Endothelial cell (in vitro differentiated cells): ENCODE measurements at regions not wholly inside any gene's neighbourhood (a gene's known extent, or its start where the extent isn't known, plus 50 kb on each side); places are given as distances from the start of the nearest gene placed in this dataset.

Experiments
- DNase-seq: peaks from one replicate; pipeline ENCODE4 v3.0.0; 2021; ENCODE audit warnings: low spot score
- H3K27ac Mint-ChIP-seq: one replicate; pipeline ENCODE4 v1.8.0; 2021; ENCODE audit warnings: mixed read lengths, inconsistent platforms; ENCODE audit not compliant: unreplicated experiment
- H3K27me3 Mint-ChIP-seq: one replicate; pipeline ENCODE4 v1.8.0; 2021; ENCODE audit warnings: mild to moderate bottlenecking, moderate library complexity, mixed read lengths, inconsistent platforms; ENCODE audit not compliant: unreplicated experiment
- H3K36me3 Mint-ChIP-seq: one replicate; pipeline ENCODE4 v1.8.0; 2021; ENCODE audit warnings: mild to moderate bottlenecking, low read depth, mixed read lengths, inconsistent platforms; ENCODE audit not compliant: unreplicated experiment
- H3K4me1 Mint-ChIP-seq: one replicate; pipeline ENCODE4 v1.8.0; 2021; ENCODE audit warnings: mild to moderate bottlenecking, mixed read lengths, inconsistent platforms; ENCODE audit not compliant: unreplicated experiment
- H3K4me3 Mint-ChIP-seq: one replicate; pipeline ENCODE4 v1.8.0; 2021; ENCODE audit warnings: mild to moderate bottlenecking, mixed read lengths, inconsistent platforms; ENCODE audit not compliant: unreplicated experiment
- H3K9me3 Mint-ChIP-seq: one replicate; pipeline ENCODE4 v1.8.0; 2021; ENCODE audit warnings: mixed read lengths, inconsistent platforms; ENCODE audit not compliant: unreplicated experiment
- TF ChIP-seq, protein P1 (sequence below): fragments of 200-600 bp; sonication (generic); IDR thresholded peaks from one replicate; pipeline ENCODE4 v1.5.0; 2021; ENCODE audit warnings: antibody characterized with exemption; ENCODE audit not compliant: unreplicated experiment

DNA sequence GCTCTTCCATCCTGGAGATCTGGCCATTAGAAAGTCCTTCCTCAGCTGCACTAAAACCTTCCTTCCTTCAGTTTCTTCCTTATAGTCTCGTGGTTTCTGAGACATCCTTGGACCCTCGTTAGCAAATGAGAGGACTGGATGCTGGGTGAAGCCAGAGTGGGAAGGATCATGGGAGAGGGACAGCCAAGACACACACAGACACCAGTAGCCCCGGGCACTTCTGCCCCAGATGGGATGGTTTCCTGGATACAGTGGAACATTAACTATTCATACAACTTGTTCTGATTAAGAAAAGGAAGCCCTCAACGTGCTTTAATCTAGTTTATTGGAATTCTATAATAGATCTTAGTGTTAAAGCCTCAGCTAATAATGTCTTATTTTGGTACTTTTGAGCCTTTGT, 125.5 kb downstream of the SEC61B start:
- no peak for DNase-seq
- Mint-ChIP-seq H3K36me3 (no peaks in the 10 kb centered on the region), H3K27ac (no peak overlapping the region), H3K4me3 (no peak overlapping the region), H3K4me1 (peaks cover 9% of the 10 kb centered on the region), H3K9me3 (no peaks in the 10 kb centered on the region), H3K27me3 (peaks cover 4% of the 10 kb centered on the region)
- TF ChIP-seq, protein P1, sequence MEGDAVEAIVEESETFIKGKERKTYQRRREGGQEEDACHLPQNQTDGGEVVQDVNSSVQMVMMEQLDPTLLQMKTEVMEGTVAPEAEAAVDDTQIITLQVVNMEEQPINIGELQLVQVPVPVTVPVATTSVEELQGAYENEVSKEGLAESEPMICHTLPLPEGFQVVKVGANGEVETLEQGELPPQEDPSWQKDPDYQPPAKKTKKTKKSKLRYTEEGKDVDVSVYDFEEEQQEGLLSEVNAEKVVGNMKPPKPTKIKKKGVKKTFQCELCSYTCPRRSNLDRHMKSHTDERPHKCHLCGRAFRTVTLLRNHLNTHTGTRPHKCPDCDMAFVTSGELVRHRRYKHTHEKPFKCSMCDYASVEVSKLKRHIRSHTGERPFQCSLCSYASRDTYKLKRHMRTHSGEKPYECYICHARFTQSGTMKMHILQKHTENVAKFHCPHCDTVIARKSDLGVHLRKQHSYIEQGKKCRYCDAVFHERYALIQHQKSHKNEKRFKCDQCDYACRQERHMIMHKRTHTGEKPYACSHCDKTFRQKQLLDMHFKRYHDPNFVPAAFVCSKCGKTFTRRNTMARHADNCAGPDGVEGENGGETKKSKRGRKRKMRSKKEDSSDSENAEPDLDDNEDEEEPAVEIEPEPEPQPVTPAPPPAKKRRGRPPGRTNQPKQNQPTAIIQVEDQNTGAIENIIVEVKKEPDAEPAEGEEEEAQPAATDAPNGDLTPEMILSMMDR: no peak

DNA sequence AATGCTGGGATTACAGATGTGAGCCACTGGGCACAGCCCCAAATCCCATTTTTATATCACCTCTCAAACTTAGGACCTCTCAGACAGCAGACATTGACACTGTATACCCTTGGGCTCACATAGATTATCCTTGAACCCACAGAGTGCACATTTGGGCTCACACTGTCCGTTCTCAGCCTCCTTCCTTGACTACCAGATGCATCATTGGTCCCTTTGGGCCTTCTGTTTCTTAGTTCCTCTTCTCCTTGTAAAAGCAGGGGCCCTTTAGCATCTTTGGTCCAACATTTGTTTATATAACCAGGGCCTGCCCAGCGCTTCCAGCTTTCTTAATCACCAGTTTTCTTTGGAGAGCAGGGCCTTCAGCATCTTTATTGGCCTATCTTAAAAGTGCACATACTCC, 126.2 kb downstream of the SEC61B start:
- H3K27me3 Mint-ChIP-seq: peaks cover 4% of the 10 kb centered on the region
- no peak overlapping the region for H3K27ac Mint-ChIP-seq
- peaks cover 9% of the 10 kb centered on the region for H3K4me1 Mint-ChIP-seq
- H3K9me3 Mint-ChIP-seq: no peaks in the 10 kb centered on the region
- TF ChIP-seq, protein P1: no peak
- H3K4me3 Mint-ChIP-seq: no peak overlapping the region
- DNase-seq: no peak
- H3K36me3 Mint-ChIP-seq: no peaks in the 10 kb centered on the region

DNA sequence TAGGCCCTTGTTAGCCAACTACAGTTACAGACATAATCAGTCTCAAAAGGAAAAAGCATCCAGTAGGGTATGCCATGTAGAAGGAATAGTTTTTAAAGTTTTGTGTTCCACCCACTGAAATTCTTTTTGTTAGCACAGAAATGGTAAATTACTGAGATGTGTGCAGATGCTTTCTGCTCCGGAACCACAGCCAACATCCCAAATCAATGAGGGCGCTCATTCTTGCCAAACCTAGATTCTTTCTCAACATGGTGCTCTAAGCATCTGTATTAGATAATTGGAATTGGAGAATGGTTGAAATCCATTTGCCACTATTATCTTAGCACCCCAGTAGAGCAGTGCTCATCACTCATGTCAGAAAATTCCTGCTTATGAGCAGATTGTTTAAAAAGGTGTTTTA, 127.8 kb downstream of the SEC61B start:
- Mint-ChIP-seq H3K36me3 (no peaks in the 10 kb centered on the region), H3K4me1 (peaks cover 16% of the 10 kb centered on the region), H3K9me3 (no peaks in the 10 kb centered on the region), H3K27ac (no peak overlapping the region), H3K27me3 (peaks cover 7% of the 10 kb centered on the region), H3K4me3 (no peak overlapping the region)
- TF ChIP-seq, protein P1: no peak
- DNase-seq: no peak

DNA sequence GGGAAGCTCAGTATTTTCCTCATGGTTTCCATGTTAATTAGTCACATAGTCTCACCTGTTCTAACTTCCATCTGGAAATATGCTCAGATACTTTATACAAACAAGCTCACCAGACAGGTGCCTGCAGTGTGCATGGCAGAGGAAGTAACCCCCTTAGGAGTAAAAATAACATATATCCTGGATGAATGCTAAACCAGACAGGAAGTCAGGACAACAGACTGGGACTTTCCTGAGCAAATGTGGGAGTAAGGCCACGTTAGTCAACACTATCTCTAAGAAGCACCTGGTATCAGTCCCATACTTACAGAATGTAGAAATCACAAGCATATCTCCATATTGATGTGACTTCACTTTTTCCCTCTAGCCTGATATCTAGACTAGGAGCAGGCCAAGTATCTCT, 128.4 kb downstream of the SEC61B start:
- peaks cover 10% of the 10 kb centered on the region for H3K27me3 Mint-ChIP-seq
- TF ChIP-seq, protein P1: no peak
- H3K4me1 Mint-ChIP-seq: peaks cover 16% of the 10 kb centered on the region
- H3K9me3 Mint-ChIP-seq: no peaks in the 10 kb centered on the region
- no peaks in the 10 kb centered on the region for H3K36me3 Mint-ChIP-seq
- no peak for DNase-seq
- H3K27ac Mint-ChIP-seq: no peak overlapping the region
- H3K4me3 Mint-ChIP-seq: no peak overlapping the region

DNA sequence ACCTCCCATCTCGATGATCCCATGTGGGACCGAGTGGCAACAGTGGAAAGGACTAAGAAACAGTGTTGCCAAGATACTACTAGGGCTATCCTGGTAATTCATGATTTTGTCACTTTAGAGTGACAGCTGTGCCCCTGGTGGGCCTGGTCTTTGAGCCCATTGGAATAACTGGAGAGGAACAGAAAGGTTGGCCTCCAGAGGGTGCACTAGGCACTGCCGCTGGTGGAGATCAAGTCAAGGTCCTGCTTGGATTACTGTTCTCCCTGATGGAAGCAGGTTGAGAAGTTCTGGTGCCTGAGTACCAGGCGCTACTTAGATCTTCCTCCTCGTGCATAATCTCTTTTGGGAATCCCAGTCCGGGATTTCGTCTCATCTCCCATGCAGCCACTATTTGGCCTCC, 129.6 kb downstream of the SEC61B start:
- no peak overlapping the region for H3K27ac Mint-ChIP-seq
- peaks cover 11% of the 10 kb centered on the region for H3K27me3 Mint-ChIP-seq
- no peaks in the 10 kb centered on the region for H3K9me3 Mint-ChIP-seq
- DNase-seq: no peak
- H3K4me1 Mint-ChIP-seq: peaks cover 16% of the 10 kb centered on the region
- H3K4me3 Mint-ChIP-seq: no peak overlapping the region
- TF ChIP-seq, protein P1: no peak
- H3K36me3 Mint-ChIP-seq: no peaks in the 10 kb centered on the region
